ENCODE measurements at regions not wholly inside any gene's neighbourhood (a gene's known extent, or its start where the extent isn't known, plus 50 kb on each side); places are given as distances from the start of the nearest gene placed in this dataset.

- DNase-seq (ENCODE audit: extremely low spot score, unreplicated experiment), result no peak
- TF ChIP-seq, protein P1, sequence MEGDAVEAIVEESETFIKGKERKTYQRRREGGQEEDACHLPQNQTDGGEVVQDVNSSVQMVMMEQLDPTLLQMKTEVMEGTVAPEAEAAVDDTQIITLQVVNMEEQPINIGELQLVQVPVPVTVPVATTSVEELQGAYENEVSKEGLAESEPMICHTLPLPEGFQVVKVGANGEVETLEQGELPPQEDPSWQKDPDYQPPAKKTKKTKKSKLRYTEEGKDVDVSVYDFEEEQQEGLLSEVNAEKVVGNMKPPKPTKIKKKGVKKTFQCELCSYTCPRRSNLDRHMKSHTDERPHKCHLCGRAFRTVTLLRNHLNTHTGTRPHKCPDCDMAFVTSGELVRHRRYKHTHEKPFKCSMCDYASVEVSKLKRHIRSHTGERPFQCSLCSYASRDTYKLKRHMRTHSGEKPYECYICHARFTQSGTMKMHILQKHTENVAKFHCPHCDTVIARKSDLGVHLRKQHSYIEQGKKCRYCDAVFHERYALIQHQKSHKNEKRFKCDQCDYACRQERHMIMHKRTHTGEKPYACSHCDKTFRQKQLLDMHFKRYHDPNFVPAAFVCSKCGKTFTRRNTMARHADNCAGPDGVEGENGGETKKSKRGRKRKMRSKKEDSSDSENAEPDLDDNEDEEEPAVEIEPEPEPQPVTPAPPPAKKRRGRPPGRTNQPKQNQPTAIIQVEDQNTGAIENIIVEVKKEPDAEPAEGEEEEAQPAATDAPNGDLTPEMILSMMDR (conservative IDR thresholded peaks at IDR 0.05), result no peak
- no peak overlapping the region for H3K4me3 Mint-ChIP-seq
- H3K27me3 Mint-ChIP-seq, result no peaks in the 10 kb centered on the region
- no peak overlapping the region for H3K27ac Mint-ChIP-seq
- H3K9me3 Mint-ChIP-seq, result no peaks in the 10 kb centered on the region
- H3K4me1 Mint-ChIP-seq (ENCODE audit: unreplicated experiment), result peaks cover 6% of the 10 kb centered on the region
- H3K36me3 Mint-ChIP-seq, result no peaks in the 10 kb centered on the region
These were observed 279.2 kb upstream of the TYRP1 start for GRCh38 chr9:12413986-12414385.

- H3K9me3 Mint-ChIP-seq, result no peaks in the 10 kb centered on the region
- H3K36me3 Mint-ChIP-seq, result no peaks in the 10 kb centered on the region
- H3K27me3 Mint-ChIP-seq, result no peaks in the 10 kb centered on the region
- peaks cover 6% of the 10 kb centered on the region for H3K4me1 Mint-ChIP-seq (ENCODE audit: unreplicated experiment)
- TF ChIP-seq, protein P1 (conservative IDR thresholded peaks at IDR 0.05), result no peak
- no peak for DNase-seq (ENCODE audit: extremely low spot score, unreplicated experiment)
- H3K27ac Mint-ChIP-seq, result no peak overlapping the region
- H3K4me3 Mint-ChIP-seq, result no peak overlapping the region
These were observed 278.7 kb upstream of the TYRP1 start for GRCh38 chr9:12414514-12414913.

DNA sequence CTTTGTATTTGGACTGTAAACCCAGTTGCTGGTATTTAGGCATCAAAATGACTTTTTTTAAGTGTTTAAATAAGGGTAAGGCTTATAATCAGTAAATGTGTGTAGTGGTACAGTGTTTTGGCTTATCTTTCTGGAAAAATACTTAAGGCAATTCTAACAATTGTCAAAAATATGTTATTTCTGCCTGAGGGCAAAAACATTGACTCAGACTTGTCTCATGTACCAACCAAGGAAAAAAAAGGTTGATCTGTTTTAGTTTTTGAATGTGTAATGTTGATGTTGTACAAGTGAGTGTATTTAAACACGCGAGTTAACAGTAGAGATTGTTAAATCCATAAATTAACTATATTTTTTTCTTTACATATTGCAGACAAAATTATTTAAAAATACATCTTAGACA, 277.8 kb upstream of the TYRP1 start:
- H3K27ac Mint-ChIP-seq, result no peak overlapping the region
- no peak for DNase-seq (ENCODE audit: extremely low spot score, unreplicated experiment)
- H3K27me3 Mint-ChIP-seq, result no peaks in the 10 kb centered on the region
- H3K4me3 Mint-ChIP-seq, result no peak overlapping the region
- TF ChIP-seq, protein P1 (conservative IDR thresholded peaks at IDR 0.05), result no peak
- no peaks in the 10 kb centered on the region for H3K36me3 Mint-ChIP-seq
- H3K4me1 Mint-ChIP-seq (ENCODE audit: unreplicated experiment), result peaks cover 6% of the 10 kb centered on the region
- no peaks in the 10 kb centered on the region for H3K9me3 Mint-ChIP-seq

- DNase-seq (ENCODE audit: extremely low spot score, unreplicated experiment), result no peak
- H3K9me3 Mint-ChIP-seq, result no peaks in the 10 kb centered on the region
- TF ChIP-seq, protein P1 (conservative IDR thresholded peaks at IDR 0.05), result no peak
- no peaks in the 10 kb centered on the region for H3K36me3 Mint-ChIP-seq
- H3K4me1 Mint-ChIP-seq (ENCODE audit: unreplicated experiment), result peaks cover 6% of the 10 kb centered on the region
- H3K27ac Mint-ChIP-seq, result no peak overlapping the region
- no peak overlapping the region for H3K4me3 Mint-ChIP-seq
- no peaks in the 10 kb centered on the region for H3K27me3 Mint-ChIP-seq
These were observed 276.5 kb upstream of the TYRP1 start for GRCh38 chr9:12416716-12417115.

DNA sequence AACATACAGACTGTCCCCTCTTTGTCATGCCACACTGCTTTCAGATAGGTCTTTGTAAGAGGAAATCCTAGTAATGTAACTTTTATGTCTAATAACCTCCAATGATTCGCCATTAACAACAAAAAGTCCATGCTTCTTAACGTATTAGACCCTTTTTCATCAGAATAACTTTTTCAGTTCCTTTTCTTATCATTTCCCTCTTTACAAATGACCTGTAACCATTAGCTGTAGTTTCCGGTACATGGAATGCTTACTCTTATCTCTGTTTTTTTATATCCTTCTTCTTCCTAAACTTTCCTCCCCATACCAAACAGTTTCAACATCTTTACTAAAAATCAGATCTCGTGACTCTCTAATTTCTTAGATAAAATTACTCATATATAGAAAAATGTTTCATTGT, 268.9 kb upstream of the TYRP1 start:
- H3K36me3 Mint-ChIP-seq, result no peaks in the 10 kb centered on the region
- no peaks in the 10 kb centered on the region for H3K9me3 Mint-ChIP-seq

More for the DNA sequence above, 268.9 kb upstream of the TYRP1 start:
- H3K4me1 Mint-ChIP-seq (ENCODE audit: unreplicated experiment), result no peaks in the 10 kb centered on the region
- H3K4me3 Mint-ChIP-seq, result no peak overlapping the region
- DNase-seq (ENCODE audit: extremely low spot score, unreplicated experiment), result no peak
- TF ChIP-seq, protein P1 (conservative IDR thresholded peaks at IDR 0.05), result no peak
- H3K27ac Mint-ChIP-seq, result no peak overlapping the region
- no peaks in the 10 kb centered on the region for H3K27me3 Mint-ChIP-seq

Data from type B pancreatic cell (in vitro differentiated cells).